Upper lobe of left lung (tissue), 4 donors: ENCODE measurements at regions not wholly inside any gene's neighbourhood (a gene's known extent, or its start where the extent isn't known, plus 50 kb on each side); places are given as distances from the start of the nearest gene placed in this dataset.

Experiments
- EP300 ChIP-seq, 4 donors: sonication (generic); formaldehyde crosslinking; IDR thresholded peaks; one replicate each; pipeline ENCODE4 v1.5.1; 2017; ENCODE audit warnings: antibody characterized with exemption in 4 of 4, control low read depth in 2 of 4
- POLR2A ChIP-seq, 4 donors: fragments of 450-650 bp; IDR thresholded peaks; one replicate each; pipeline ENCODE4 v1.5.1; 2016 to 2017; ENCODE audit warnings: antibody characterized with exemption in 4 of 4, mild to moderate bottlenecking in 2 of 4
- POLR2AphosphoS5 ChIP-seq, 2 donors: sonication (generic); formaldehyde crosslinking; IDR thresholded peaks; one replicate each; pipeline ENCODE4 v1.5.1; 2017; ENCODE audit warnings: antibody characterized with exemption in 2 of 2
- TF ChIP-seq, protein P1 (sequence below), 6 experiments: fragments of 450-650 bp in 4 of 6; fragments of 200-600 bp in 2 of 6; sonication (generic) in 2 of 6; IDR thresholded peaks; one replicate each; pipeline ENCODE4 v1.5.1; 2016 to 2019; ENCODE audit warnings: antibody characterized with exemption in 6 of 6

DNA sequence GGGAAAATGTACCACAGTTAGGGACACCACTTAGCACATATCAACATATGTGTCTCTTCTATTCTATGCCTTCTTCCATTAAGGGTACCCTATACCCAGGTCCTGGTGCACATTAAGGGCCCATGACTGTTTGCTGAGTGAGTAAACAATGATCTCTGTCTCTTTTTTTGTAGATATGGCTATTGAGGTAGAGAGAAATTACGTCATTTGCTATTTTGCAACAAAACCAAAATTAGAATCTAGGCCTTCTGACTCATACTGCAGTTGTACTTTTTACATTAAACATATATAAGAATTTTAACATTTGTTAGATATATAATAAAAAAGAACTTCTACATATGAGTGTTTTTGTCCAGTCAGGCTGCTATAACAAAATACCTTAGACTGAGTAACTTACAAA lies 683.2 kb upstream of the LRRN3 start:
- TF ChIP-seq, protein P1, sequence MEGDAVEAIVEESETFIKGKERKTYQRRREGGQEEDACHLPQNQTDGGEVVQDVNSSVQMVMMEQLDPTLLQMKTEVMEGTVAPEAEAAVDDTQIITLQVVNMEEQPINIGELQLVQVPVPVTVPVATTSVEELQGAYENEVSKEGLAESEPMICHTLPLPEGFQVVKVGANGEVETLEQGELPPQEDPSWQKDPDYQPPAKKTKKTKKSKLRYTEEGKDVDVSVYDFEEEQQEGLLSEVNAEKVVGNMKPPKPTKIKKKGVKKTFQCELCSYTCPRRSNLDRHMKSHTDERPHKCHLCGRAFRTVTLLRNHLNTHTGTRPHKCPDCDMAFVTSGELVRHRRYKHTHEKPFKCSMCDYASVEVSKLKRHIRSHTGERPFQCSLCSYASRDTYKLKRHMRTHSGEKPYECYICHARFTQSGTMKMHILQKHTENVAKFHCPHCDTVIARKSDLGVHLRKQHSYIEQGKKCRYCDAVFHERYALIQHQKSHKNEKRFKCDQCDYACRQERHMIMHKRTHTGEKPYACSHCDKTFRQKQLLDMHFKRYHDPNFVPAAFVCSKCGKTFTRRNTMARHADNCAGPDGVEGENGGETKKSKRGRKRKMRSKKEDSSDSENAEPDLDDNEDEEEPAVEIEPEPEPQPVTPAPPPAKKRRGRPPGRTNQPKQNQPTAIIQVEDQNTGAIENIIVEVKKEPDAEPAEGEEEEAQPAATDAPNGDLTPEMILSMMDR (IDR thresholded peaks at IDR 0.05): no peak
- TF ChIP-seq POLR2AphosphoS5 (IDR thresholded peaks at IDR 0.05) (no peak), POLR2A (IDR thresholded peaks at IDR 0.05) (no peak), EP300 (IDR thresholded peaks at IDR 0.05) (no peak)
